Renal cortical epithelial cell (primary cell): ENCODE measurements at regions not wholly inside any gene's neighbourhood (a gene's known extent, or its start where the extent isn't known, plus 50 kb on each side); places are given as distances from the start of the nearest gene placed in this dataset.
"Not testable (repeated sequence)": the region's sequence is repeated elsewhere in the genome, so short reads cannot be mapped to it uniquely, and the experiment has no call there.

Experiments
- DNase-seq: peaks from one replicate; pipeline ENCODE4 v3.0.0-alpha.2; 2011; ENCODE audit warnings: low read depth

- not testable (repeated sequence) for DNase-seq
These were observed 155.2 kb upstream of the TPTE start for GRCh38 chr21:10366210-10366609.

GRCh38 chr21:10367586-10367985, 153.8 kb upstream of the TPTE start:
- DNase-seq: not testable (repeated sequence)

GRCh38 chr21:10368323-10368798, 153.0 kb upstream of the TPTE start:
- not testable (repeated sequence) for DNase-seq

GRCh38 chr21:10369289-10369688, 152.1 kb upstream of the TPTE start:
- DNase-seq: not testable (repeated sequence)

GRCh38 chr21:10377758-10378157, 143.6 kb upstream of the TPTE start:
- DNase-seq: not testable (repeated sequence)

GRCh38 chr21:10379816-10380215, 141.6 kb upstream of the TPTE start:
- not testable (repeated sequence) for DNase-seq

- DNase-seq: not testable (repeated sequence)
These were observed 139.7 kb upstream of the TPTE start for GRCh38 chr21:10381687-10382060.

GRCh38 chr21:10382135-10382534, 139.2 kb upstream of the TPTE start:
- not testable (repeated sequence) for DNase-seq

GRCh38 chr21:10382580-10382979, 138.8 kb upstream of the TPTE start:
- DNase-seq: not testable (repeated sequence)

GRCh38 chr21:10383571-10383970, 137.8 kb upstream of the TPTE start:
- not testable (repeated sequence) for DNase-seq

GRCh38 chr21:10384304-10384861, 137.0 kb upstream of the TPTE start:
- not testable (repeated sequence) for DNase-seq

- not testable (repeated sequence) for DNase-seq
These were observed 136.2 kb upstream of the TPTE start for GRCh38 chr21:10385202-10385601.

GRCh38 chr21:10385898-10386527, 135.4 kb upstream of the TPTE start:
- not testable (repeated sequence) for DNase-seq

- DNase-seq: not testable (repeated sequence)
These were observed 133.5 kb upstream of the TPTE start for GRCh38 chr21:10387692-10388450.

GRCh38 chr21:10388625-10389024, 132.8 kb upstream of the TPTE start:
- not testable (repeated sequence) for DNase-seq

GRCh38 chr21:10392301-10392700, 129.1 kb upstream of the TPTE start:
- DNase-seq: not testable (repeated sequence)

- DNase-seq: not testable (repeated sequence)
These were observed 125.4 kb upstream of the TPTE start for GRCh38 chr21:10395963-10396362.

GRCh38 chr21:10397495-10397915, 123.9 kb upstream of the TPTE start:
- not testable (repeated sequence) for DNase-seq

- not testable (repeated sequence) for DNase-seq
These were observed 122.5 kb upstream of the TPTE start for GRCh38 chr21:10398692-10399489.

GRCh38 chr21:10400622-10401361, 120.6 kb upstream of the TPTE start:
- DNase-seq: not testable (repeated sequence)

- not testable (repeated sequence) for DNase-seq
These were observed 118.9 kb upstream of the TPTE start for GRCh38 chr21:10402461-10402860.
